Gastrocnemius medialis (tissue), 4 donors: ENCODE measurements at regions not wholly inside any gene's neighbourhood (a gene's known extent, or its start where the extent isn't known, plus 50 kb on each side); places are given as distances from the start of the nearest gene placed in this dataset.

Experiments
- CTCF ChIP-seq, 5 experiments: fragments of 450-650 bp in 3 of 5; fragments of 200-600 bp in 2 of 5; sonication (generic) in 2 of 5; IDR thresholded peaks in 4 of 5; conservative IDR thresholded peaks in 1 of 5; 1 replicate in 4 of 5; 2 replicates in 1 of 5; pipeline ENCODE4 v1.5.1; 2016 to 2019; ENCODE audit warnings: antibody characterized with exemption in 5 of 5, mild to moderate bottlenecking in 3 of 5, moderate library complexity in 3 of 5
- POLR2A ChIP-seq, 2 donors: fragments of 450-650 bp; IDR thresholded peaks; one replicate each; pipeline ENCODE4 v1.6.1; 2017; ENCODE audit warnings: antibody characterized with exemption in 2 of 2, mild to moderate bottlenecking in 2 of 2, moderate library complexity in 2 of 2

DNA sequence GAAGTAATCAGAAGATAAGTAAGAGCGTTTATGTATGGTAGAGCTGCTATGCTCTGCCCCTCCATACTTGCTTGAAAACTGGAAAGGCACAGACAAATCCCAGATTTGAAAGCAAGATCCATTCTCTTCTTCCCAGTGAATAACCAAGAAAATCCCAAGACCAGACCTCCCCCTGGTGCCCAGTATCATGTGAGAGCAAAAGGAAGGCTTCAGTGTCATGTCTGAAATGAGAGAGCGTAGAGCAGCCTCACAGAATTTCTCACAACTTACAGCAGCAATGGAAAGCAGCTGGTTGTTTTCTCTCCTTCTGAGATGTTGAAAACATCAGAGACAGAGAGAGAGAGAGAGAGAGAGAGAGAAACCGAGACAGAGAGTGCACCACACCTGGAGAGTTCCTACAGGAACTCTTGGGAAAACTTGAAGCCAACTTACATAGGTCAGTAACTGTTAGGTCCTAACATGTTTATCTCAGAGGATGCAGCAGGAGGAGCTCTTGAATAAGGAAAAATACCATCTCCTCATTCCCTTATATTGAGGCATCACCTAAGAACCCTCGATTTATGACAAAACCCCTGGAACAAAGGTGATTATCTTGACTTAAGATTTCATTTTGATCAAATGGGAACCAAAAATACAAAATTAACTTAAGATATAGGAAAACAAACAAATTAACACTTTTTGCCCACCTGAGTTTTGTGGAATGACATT lies 273.3 kb downstream of the NSUN3 start:
- TF ChIP-seq CTCF (IDR thresholded peaks at IDR 0.05 in 4 of 5, conservative IDR thresholded peaks at IDR 0.05 in 1 of 5), result no peak
- TF ChIP-seq POLR2A (IDR thresholded peaks at IDR 0.05), result no peak
